H1 (cell line): ENCODE measurements at regions not wholly inside any gene's neighbourhood (a gene's known extent, or its start where the extent isn't known, plus 50 kb on each side); places are given as distances from the start of the nearest gene placed in this dataset.

ENCODE experiments used
- CTCF ChIA-PET: fragments of 300-600 bp; sonication (Branson Sonifier 250); formaldehyde crosslinking; loops from one replicate; lab custom pipeline; 2021; ENCODE audit not compliant: partially characterized antibody; lab: Charles Lee
- POLR2A ChIA-PET: fragments of 300-600 bp; sonication (Branson Sonifier 250); formaldehyde crosslinking; loops from one replicate; lab custom pipeline; 2021; ENCODE audit warnings: inconsistent platforms; ENCODE audit not compliant: partially characterized antibody; lab: Charles Lee
- DNase-seq, 2 experiments: peaks; one replicate each; pipeline versions ENCODE4 v3.0.0 to v3.0.0-alpha.2; 2010 to 2022; ENCODE audit warnings: low spot score in 2 of 2, low read depth in 1 of 2, mixed read lengths in 1 of 2
- FAIRE-seq: peaks from 2 replicates; lab custom pipeline; 2011; peaks lifted over from hg19 to GRCh38; lab: Jason Lieb, UNC
- H2AFZ ChIP-seq: 2 replicates; pipeline ENCODE4 v1.8.1; 2012; ENCODE audit warnings: low read length, inconsistent platforms
- H2AK5ac ChIP-seq: 2 replicates; pipeline ENCODE4 v1.6.1; 2013; ENCODE audit warnings: low read depth, low read length
- H2BK120ac ChIP-seq: replicated peaks from 2 replicates; pipeline ENCODE3; 2013; ENCODE audit warnings: low read depth, low read length, inconsistent platforms
- H2BK12ac ChIP-seq: 2 replicates; pipeline ENCODE4 v1.6.1; 2013; ENCODE audit warnings: low read depth, low read length
- H2BK15ac ChIP-seq: 2 replicates; pipeline ENCODE4 v1.6.1; 2013; ENCODE audit warnings: low read length
- H2BK20ac ChIP-seq: 2 replicates; pipeline ENCODE4 v1.6.1; 2013; ENCODE audit warnings: low read length
- H2BK5ac ChIP-seq: 2 replicates; pipeline ENCODE4 v1.6.1; 2013; ENCODE audit warnings: low read depth, low read length
- H3K14ac ChIP-seq: 2 replicates; pipeline ENCODE4 v1.6.1; 2013; ENCODE audit warnings: inconsistent platforms; ENCODE audit not compliant: insufficient read length
- H3K18ac ChIP-seq: 2 replicates; pipeline ENCODE4 v1.6.1; 2013; ENCODE audit warnings: low read length; ENCODE audit errors: extremely low read depth
- H3K23ac ChIP-seq: 2 replicates; pipeline ENCODE4 v1.6.1; 2013; ENCODE audit warnings: inconsistent platforms; ENCODE audit not compliant: insufficient read length
- H3K23me2 ChIP-seq: 2 replicates; pipeline ENCODE4 v1.6.1; 2013; ENCODE audit warnings: low read depth, low read length
- H3K27ac ChIP-seq: 2 replicates; pipeline ENCODE4 v1.6.1; 2011; ENCODE audit warnings: low read depth, low read length, inconsistent platforms
- H3K27me3 ChIP-seq, 4 experiments: replicated peaks in 1 of 4; 1 replicate in 1 of 4; 2 replicates in 3 of 4; pipeline versions ENCODE4 v1.6.1 to v1.8.1; 2011 to 2013; ENCODE audit warnings: low read length in 3 of 4, mild to moderate bottlenecking in 3 of 4, inconsistent platforms in 2 of 4, mixed read lengths in 2 of 4, moderate library complexity in 1 of 4; ENCODE audit not compliant: control insufficient read depth in 3 of 4, insufficient read depth in 3 of 4; ENCODE audit errors: extremely low read depth in 1 of 4
- H3K36me3 ChIP-seq, 4 experiments: 2 replicates each; pipeline versions ENCODE4 v1.6.1 to v1.8.1; 2011 to 2013; ENCODE audit warnings: mild to moderate bottlenecking in 4 of 4, low read length in 3 of 4, moderate library complexity in 2 of 4, control low read depth in 1 of 4, inconsistent platforms in 1 of 4; ENCODE audit not compliant: insufficient read depth in 4 of 4, control insufficient read depth in 2 of 4
- H3K4ac ChIP-seq: replicated peaks from 2 replicates; pipeline ENCODE3; 2013; ENCODE audit warnings: low read length, low read depth, mixed read lengths, inconsistent platforms; ENCODE audit not compliant: insufficient read length
- H3K4me1 ChIP-seq, 4 experiments: replicated peaks in 1 of 4; 1 replicate in 1 of 4; 2 replicates in 3 of 4; pipeline versions ENCODE4 v1.6.1 to v1.8.1; 2011 to 2013; ENCODE audit warnings: low read length in 3 of 4, inconsistent platforms in 2 of 4, mixed read lengths in 1 of 4; ENCODE audit not compliant: insufficient read depth in 4 of 4, control insufficient read depth in 3 of 4
- H3K4me2 ChIP-seq, 2 experiments: 2 replicates each; pipeline versions ENCODE4 v1.6.1 to v1.8.1; 2011 to 2013; ENCODE audit warnings: low read depth in 2 of 2, low read length in 2 of 2, control low read depth in 1 of 2, inconsistent platforms in 1 of 2, mild to moderate bottlenecking in 1 of 2; ENCODE audit not compliant: insufficient read depth in 1 of 2
- H3K4me3 ChIP-seq, 4 experiments: fragments of 200-600, 300-600 bp in 1 of 4; sonication (generic), shearing (Covaris generic), sonication (Bioruptor Twin) in 1 of 4; 2 replicates each; pipeline versions ENCODE4 v1.5.1 to v1.8.1; 2011 to 2016; ENCODE audit warnings: low read length in 4 of 4, low read depth in 3 of 4, control low read depth in 2 of 4, inconsistent platforms in 2 of 4, mild to moderate bottlenecking in 2 of 4, mixed read lengths in 1 of 4, moderate library complexity in 1 of 4; ENCODE audit not compliant: insufficient read depth in 2 of 4; ENCODE audit errors: extremely low read depth in 1 of 4
- H3K56ac ChIP-seq: replicated peaks from 2 replicates; pipeline ENCODE3; 2013; ENCODE audit warnings: low read depth, mild to moderate bottlenecking, mixed read lengths, low read length, inconsistent platforms; ENCODE audit not compliant: insufficient read length
- H3K79me1 ChIP-seq: 2 replicates; pipeline ENCODE4 v1.6.1; 2013; ENCODE audit warnings: low read depth, low read length, control low read depth
- H3K79me2 ChIP-seq, 2 experiments: 2 replicates each; pipeline versions ENCODE4 v1.6.1 to v1.8.1; 2012 to 2013; ENCODE audit warnings: low read length in 2 of 2, mild to moderate bottlenecking in 2 of 2, inconsistent platforms in 1 of 2; ENCODE audit not compliant: insufficient read depth in 2 of 2, control insufficient read depth in 1 of 2
- H3K9ac ChIP-seq, 4 experiments: replicated peaks in 1 of 4; 1 replicate in 1 of 4; 2 replicates in 3 of 4; pipeline versions ENCODE4 v1.6.1 to v1.8.1; 2011 to 2013; ENCODE audit warnings: low read depth in 3 of 4, low read length in 3 of 4, control low read depth in 2 of 4, mild to moderate bottlenecking in 2 of 4, moderate library complexity in 2 of 4, inconsistent platforms in 1 of 4; ENCODE audit errors: extremely low read depth in 1 of 4
- H3K9me3 ChIP-seq, 2 experiments: 2 replicates each; pipeline versions ENCODE4 v1.6.1 to v1.8.1; 2012 to 2013; ENCODE audit warnings: mild to moderate bottlenecking in 2 of 2, moderate library complexity in 2 of 2, control low read depth in 1 of 2, inconsistent platforms in 1 of 2, low read depth in 1 of 2, low read length in 1 of 2, mixed read lengths in 1 of 2; ENCODE audit not compliant: insufficient read depth in 2 of 2
- H4K20me1 ChIP-seq, 2 experiments: replicated peaks in 1 of 2; 2 replicates each; pipeline versions ENCODE3 to v1.8.1; 2011 to 2013; ENCODE audit warnings: inconsistent platforms in 2 of 2, low read length in 2 of 2, mild to moderate bottlenecking in 1 of 2; ENCODE audit not compliant: insufficient read depth in 2 of 2, control insufficient read depth in 1 of 2
- H4K5ac ChIP-seq: 2 replicates; pipeline ENCODE4 v1.6.1; 2013; ENCODE audit warnings: low read length, low read depth, mixed read lengths, inconsistent platforms; ENCODE audit not compliant: insufficient read length
- H4K8ac ChIP-seq: 2 replicates; pipeline ENCODE4 v1.8.0; 2013; ENCODE audit warnings: mild to moderate bottlenecking, moderate library complexity, low read length, inconsistent platforms; ENCODE audit not compliant: insufficient read depth; ENCODE audit errors: extremely low read depth
- H4K91ac ChIP-seq: replicated peaks from 2 replicates; pipeline ENCODE3; 2013; ENCODE audit warnings: low read length, mixed read lengths, inconsistent platforms; ENCODE audit not compliant: insufficient read length
- BRCA1 ChIP-seq: IDR thresholded peaks from 2 replicates; pipeline ENCODE4 v1.6.1; 2012; ENCODE audit warnings: low read depth, low read length, improper control_type of control experiment
- CBX5 ChIP-seq: fragments of 300-800, 300-1000 bp; sonication (generic); IDR thresholded peaks from 2 replicates; pipeline ENCODE4 v1.7.1; 2016; ENCODE audit warnings: antibody characterized with exemption, low read length, low read depth
- CHD2 ChIP-seq: IDR thresholded peaks from 2 replicates; pipeline ENCODE4 v1.6.1; 2012; ENCODE audit warnings: low read length, improper control_type of control experiment
- KDM1A ChIP-seq: fragments of 200-600, 300-600 bp; sonication (generic); IDR thresholded peaks from 2 replicates; pipeline ENCODE4 v1.7.1; 2016; ENCODE audit warnings: mild to moderate bottlenecking, low read length, borderline replicate concordance
- RNF2 ChIP-seq: fragments of 200-900, 300-1000 bp; sonication (generic); IDR thresholded peaks from 2 replicates; pipeline ENCODE4 v1.7.1; 2016; ENCODE audit warnings: borderline replicate concordance, low read depth, mild to moderate bottlenecking, antibody characterized with exemption, low read length; ENCODE audit not compliant: poor library complexity, severe bottlenecking; ENCODE audit errors: missing control alignments
- TAF1 ChIP-seq: IDR thresholded peaks from 2 replicates; pipeline ENCODE4 v1.6.1; 2011; ENCODE audit warnings: mild to moderate bottlenecking, low read depth, low read length
- TBP ChIP-seq: IDR thresholded peaks from 2 replicates; pipeline ENCODE4 v1.6.1; 2011; ENCODE audit warnings: low read depth, low read length, improper control_type of control experiment
- ZNF274 ChIP-seq: IDR thresholded peaks from 2 replicates; pipeline ENCODE4 v1.7.0; 2012; ENCODE audit warnings: low read length, borderline replicate concordance; ENCODE audit errors: extremely low read depth
- WGBS, 2 experiments: shearing (Covaris generic) in 1 of 2; methylation state at CpG; one replicate each; pipeline versions ENCODE4 v1.1.6 to v1.1.7; 2013 to 2015; ENCODE audit warnings: low lambda C conversion rate in 2 of 2, mixed read lengths in 2 of 2, inconsistent platforms in 1 of 2, low coverage in 1 of 2, missing lambda C conversion rate in 1 of 2; ENCODE audit not compliant: insufficient replicate concordance in 2 of 2, insufficient coverage in 1 of 2, insufficient read length in 1 of 2; ENCODE audit errors: extremely low coverage in 1 of 2, missing lambda C conversion rate in 1 of 2; 5-methylcytosine and 5-hydroxymethylcytosine counted together

DNA sequence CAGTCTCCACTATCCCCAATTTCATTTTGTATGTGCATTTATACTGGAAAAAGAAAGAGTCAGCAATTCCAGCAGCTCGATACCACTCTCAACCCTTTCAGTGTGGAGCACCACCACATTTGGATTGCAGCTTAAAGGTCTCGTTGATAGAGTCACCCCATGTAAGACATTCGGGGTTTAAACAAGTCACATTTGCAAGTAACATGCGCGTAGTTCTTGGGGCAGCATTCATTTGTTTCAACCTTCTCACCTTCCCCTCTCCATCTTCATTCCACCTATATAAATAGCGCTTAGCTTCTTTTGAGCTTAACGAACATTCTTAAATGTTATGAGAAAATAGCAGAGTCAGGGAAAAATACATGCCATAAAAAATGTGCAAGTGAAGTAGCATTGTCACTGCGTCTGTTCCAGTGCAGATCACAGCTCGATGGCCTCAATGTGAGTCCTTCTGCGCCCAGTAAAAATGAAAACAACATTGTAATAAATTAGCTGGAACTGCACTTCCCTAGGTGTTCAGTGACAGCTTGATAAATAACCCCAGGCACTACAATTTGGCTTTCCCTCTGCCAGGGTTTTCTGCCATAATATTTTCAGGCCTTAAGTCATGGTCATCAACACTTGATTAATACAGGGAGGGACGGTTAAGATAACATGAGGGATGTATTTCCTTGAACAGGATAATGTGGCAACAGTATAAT, 737.8 kb upstream of the NRSN1 start:
- H3K4me3 ChIP-seq, result no peak overlapping the region
- no peaks in the 10 kb centered on the region for H3K4me1 ChIP-seq
- H3K27me3 ChIP-seq, result no peaks in the 10 kb centered on the region
- H2BK5ac ChIP-seq, result no peak overlapping the region
- no peak for DNase-seq
- 90% methylated on average over 11 of the region's 11 CpGs; no CpG with 5 or more reads in 1 of the 2 experiments for WGBS, 2 experiments
- no peak overlapping the region for H3K27ac ChIP-seq
- H3K9me3 ChIP-seq, result no peaks in the 10 kb centered on the region
- no peak overlapping the region for H3K23ac ChIP-seq
- no peaks in the 10 kb centered on the region for H3K36me3 ChIP-seq
- no peak overlapping the region for H3K9ac ChIP-seq
- H2BK120ac ChIP-seq, result no peak overlapping the region
- H4K91ac ChIP-seq, result no peak overlapping the region
- no peaks in the 10 kb centered on the region for H4K20me1 ChIP-seq
- TF ChIP-seq ZNF274 (no peak), BRCA1 (no peak), CHD2 (no peak), CBX5 (no peak), TBP (no peak), RNF2 (no peak), KDM1A (no peak), TAF1 (no peak)
- TF ChIP-seq, all 59 proteins: peak for 0
- H3K4me2 ChIP-seq, result no peak overlapping the region
- ChIA-PET POLR2A (no interaction called here), CTCF (interaction anchor here (0.7 kb wide), 1 partner anchor 59 kb away, joined by 3 read pairs; no protein-coding TSS in a partner anchor)
- H3K14ac ChIP-seq, result no peak overlapping the region
- no peaks in the 10 kb centered on the region for H3K79me2 ChIP-seq
- H2BK20ac ChIP-seq, result no peak overlapping the region
- no peak overlapping the region; the same call in 1 of the 2 replicates for H2AFZ ChIP-seq
- no peak overlapping the region for H3K18ac ChIP-seq
- H2BK15ac ChIP-seq, result no peak overlapping the region
- no peak overlapping the region for H4K8ac ChIP-seq
- no peak for FAIRE-seq
- H2AK5ac ChIP-seq, result no peak overlapping the region
- no peak overlapping the region for H3K4ac ChIP-seq
- no peak overlapping the region for H3K56ac ChIP-seq
- H3K79me1 ChIP-seq, result no peaks in the 10 kb centered on the region
- H3K23me2 ChIP-seq, result no peaks in the 10 kb centered on the region
- H2BK12ac ChIP-seq, result no peak overlapping the region
- no peak overlapping the region for H4K5ac ChIP-seq
